ENCODE measurements at regions not wholly inside any gene's neighbourhood (a gene's known extent, or its start where the extent isn't known, plus 50 kb on each side); places are given as distances from the start of the nearest gene placed in this dataset.
"Not testable (repeated sequence)": the region's sequence is repeated elsewhere in the genome, so short reads cannot be mapped to it uniquely, and the experiment has no call there.

- DNase-seq (ENCODE audit: low spot score) = no peak
Observed at GRCh38 chr12:89289720-89290119, 62.6 kb downstream of the DUSP6 start.

- no peak for DNase-seq (ENCODE audit: low spot score)
Observed at GRCh38 chr12:89288959-89289358, 63.3 kb downstream of the DUSP6 start.

GRCh38 chr12:89286501-89286900 lies 65.8 kb downstream of the DUSP6 start:
- no peak for DNase-seq (ENCODE audit: low spot score)

DNA sequence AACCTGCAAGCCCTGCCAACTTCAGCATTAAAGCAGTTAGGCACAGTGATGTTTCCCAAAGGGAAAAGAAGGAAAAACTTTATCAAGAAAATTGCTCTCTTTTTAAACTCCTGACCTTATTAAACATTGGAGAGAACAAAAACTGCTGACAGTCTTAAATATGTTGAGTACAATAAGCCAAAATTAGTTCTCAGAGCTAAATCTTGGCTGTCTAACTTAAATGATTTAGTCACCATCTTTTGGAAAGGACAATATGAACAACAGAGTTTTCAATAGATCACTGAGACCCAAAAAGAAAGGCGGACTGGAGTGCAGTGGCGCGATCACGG lies 70.8 kb downstream of the DUSP6 start:
- DNase-seq (ENCODE audit: low spot score) = no peak

DNA sequence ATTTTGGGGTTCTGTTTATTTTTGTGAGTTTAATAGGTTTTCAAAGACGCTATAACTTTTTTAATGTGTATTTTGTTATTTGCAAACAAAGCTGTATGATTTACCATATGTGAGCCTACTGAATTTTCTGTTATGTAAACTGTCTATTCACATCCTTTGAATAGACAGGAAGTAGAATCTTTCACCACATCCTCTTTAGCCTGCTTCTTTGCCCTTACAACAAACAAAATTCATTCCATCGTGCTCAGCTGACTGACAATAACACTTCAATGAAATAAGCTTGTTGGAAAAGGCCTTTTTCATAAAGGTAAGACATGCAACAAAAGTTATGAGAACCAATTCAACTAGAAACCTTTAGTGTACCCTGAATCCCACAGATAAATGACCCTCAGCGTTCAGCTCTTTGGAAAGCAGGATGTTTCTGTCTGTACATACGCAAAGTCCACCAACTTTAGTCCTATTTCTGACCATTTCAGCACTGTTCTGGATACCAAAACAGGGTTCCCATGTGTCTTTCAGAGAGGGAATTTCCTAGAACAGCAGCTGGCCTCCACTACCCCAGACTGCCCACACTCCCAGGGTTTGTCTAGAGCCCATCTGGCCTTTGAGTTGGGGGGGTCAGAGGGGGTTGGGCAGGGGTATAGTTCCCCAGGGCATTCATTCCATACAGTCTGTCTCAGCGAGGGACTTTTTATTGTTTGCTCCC lies 71.3 kb downstream of the DUSP6 start:
- no peak for DNase-seq (ENCODE audit: low spot score)

DNA sequence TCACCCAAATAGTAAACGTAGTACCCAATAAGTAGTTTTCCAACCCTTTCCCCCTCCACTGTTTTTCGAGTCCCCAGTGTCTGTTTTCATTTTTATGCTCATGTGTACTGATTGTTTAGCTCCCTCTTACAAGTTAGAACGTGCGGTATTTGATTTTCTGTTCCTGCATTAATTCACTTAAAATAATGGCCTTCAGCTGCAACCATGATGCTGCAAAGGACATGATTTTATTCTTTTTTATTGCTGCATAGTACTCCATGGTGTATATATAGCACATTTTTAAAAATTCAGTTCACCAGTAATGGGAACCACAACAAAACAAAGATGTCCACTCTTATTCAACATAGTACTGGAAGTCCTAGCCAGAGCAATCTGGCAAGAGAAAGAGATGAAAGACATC lies 72.8 kb downstream of the DUSP6 start:
- no peak for DNase-seq (ENCODE audit: low spot score)

GRCh38 chr12:89278862-89279261 lies 73.4 kb downstream of the DUSP6 start:
- DNase-seq (ENCODE audit: low spot score) = no peak

- no peak for DNase-seq (ENCODE audit: low spot score)
Observed at GRCh38 chr12:89278169-89278568, 74.1 kb downstream of the DUSP6 start.

- DNase-seq (ENCODE audit: low spot score) = no peak
Observed at GRCh38 chr12:89276860-89277259, 75.4 kb downstream of the DUSP6 start.

- DNase-seq (ENCODE audit: low spot score) = no peak
Observed at GRCh38 chr12:89273525-89273924, 78.8 kb downstream of the DUSP6 start.

GRCh38 chr12:89270548-89270947 lies 81.8 kb downstream of the DUSP6 start:
- no peak for DNase-seq (ENCODE audit: low spot score)

DNA sequence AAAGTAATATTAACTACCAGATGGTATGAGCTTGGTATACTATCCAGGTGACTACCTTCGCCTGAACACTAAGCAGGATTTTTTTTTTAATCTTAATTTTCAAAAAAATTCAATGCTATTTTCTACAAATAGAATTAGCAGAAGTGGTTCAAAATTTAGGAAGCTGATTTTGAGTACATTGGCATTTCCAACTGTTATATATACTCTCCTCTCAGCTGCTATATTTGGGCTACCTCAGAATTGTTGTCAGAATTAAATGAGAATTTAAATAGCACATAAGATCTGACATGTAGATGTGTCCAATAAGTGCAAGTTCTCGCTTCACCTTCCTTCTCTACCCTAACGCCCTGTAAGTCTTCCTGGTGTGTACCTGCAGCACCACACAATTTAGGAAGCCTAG lies 83.1 kb downstream of the DUSP6 start:
- DNase-seq (ENCODE audit: low spot score) = no peak

- DNase-seq (ENCODE audit: low spot score) = no peak
Observed at GRCh38 chr12:89267404-89267803, 84.9 kb downstream of the DUSP6 start.

DNA sequence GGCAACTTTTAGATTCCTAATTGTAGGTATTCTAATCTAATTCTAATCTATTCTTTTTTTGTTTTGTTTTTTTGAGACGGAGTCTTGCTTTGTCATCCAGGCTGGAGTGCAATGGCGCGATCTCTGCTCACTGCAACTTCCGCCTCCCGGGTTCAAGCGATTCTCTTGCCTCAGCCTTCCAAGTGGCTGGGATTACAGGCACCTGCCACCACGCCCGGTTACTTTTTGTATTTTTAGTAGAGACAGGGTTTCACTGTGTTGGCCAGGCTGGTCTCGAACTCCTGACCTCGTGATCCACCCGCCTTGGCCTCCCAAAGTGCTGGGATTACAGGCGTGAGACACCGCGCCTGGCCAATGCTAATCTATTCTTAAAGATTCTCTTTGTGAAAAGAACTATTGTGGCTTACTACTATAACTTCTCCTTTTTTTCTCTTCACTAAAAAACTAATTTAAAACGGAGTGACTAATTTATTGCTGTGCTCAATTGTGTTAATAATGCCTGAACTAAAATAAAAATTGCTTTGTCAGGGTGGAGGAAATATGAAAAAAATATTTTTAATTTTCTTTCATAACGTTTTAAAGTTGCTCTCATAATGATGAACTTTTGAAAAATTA lies 85.6 kb downstream of the DUSP6 start:
- DNase-seq (ENCODE audit: low spot score) = not testable (repeated sequence)

DNA sequence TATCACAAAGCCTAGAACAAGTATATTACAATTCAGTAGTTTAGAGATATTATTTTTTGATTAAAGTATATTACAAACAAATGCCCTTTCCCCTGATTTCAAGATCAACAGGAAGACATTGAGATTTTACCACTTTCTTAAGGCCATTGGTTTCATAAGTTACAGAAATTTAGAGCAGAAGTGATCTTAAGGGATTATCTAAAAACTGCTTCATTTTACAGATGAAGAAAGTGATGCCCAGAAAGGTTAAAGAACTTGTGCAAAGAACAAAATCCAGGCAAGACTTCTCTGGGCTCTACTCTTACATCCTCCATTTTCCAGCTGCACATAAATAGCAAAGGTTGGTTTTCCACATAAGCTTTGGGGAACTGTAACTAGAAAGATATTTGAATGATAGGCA lies 87.5 kb downstream of the DUSP6 start:
- DNase-seq (ENCODE audit: low spot score) = no peak

DNA sequence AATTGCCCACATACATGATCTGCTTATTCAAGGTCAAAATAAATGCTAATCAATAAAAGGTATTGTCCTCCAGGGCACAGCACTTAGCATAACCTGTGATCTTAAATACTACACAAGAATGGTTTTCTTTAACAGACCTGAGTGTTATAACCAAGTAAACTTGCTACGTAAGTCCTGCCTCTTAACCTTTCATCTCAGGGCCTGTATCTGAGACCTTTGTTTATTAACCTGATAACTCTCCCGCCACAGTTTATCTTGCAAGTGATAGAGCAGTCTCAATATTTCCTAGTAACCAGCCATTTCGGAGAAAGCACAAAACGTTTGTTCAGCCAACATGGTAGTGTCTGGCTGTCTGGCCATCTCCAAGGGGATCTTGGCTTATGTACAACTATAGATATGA lies 88.4 kb downstream of the DUSP6 start:
- DNase-seq (ENCODE audit: low spot score) = no peak

DNA sequence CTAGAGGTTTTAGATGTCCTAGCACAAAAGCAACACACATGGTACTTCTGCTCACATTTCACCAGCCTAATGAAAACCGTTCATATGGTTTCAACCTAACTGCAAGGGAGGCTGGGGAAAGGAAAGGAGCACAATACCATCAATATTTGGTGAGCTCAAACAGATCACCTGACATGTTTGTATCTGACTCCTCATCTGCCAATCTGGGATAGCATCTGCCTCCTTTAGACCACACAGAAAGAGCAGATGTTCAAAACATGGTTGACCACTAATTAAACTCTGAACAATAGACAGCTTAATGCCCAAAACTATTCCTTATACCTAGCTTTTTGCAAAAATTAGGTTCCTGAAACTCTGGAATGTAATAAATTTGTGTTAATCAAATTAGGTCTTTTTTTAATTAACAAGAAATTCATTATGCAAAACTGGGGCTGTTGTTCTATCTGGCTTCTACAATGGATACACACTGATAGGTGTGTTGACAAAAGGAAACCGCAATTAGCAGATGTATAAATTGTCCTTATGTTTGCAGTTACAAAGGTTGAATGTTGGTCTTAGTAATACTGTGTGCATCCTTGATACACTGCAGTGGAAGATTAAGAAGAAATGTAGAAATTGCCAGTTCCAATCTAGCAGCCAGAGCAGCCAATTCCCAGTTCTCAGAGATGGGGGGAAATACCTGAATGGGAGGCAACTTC lies 89.3 kb downstream of the DUSP6 start:
- no peak for DNase-seq (ENCODE audit: low spot score)

DNA sequence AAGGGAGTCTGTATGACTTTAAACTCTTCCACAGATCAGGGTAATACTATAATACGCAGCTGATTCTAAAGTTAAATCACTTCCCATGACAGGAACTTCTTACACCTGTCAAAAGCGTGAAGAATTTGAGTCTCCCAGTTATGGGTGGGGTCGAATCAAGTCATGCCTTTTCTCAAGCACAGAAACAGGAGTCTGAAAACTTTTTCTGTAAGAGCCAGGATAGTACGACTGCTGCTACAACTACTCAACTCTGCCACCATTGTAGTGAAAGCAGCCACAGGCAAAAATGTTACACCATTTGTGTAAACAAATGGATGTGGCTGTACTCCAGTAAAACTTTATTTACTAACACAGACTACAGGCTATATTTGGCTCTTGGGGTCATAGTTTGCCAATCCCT lies 90.3 kb downstream of the DUSP6 start:
- DNase-seq (ENCODE audit: low spot score) = no peak

DNA sequence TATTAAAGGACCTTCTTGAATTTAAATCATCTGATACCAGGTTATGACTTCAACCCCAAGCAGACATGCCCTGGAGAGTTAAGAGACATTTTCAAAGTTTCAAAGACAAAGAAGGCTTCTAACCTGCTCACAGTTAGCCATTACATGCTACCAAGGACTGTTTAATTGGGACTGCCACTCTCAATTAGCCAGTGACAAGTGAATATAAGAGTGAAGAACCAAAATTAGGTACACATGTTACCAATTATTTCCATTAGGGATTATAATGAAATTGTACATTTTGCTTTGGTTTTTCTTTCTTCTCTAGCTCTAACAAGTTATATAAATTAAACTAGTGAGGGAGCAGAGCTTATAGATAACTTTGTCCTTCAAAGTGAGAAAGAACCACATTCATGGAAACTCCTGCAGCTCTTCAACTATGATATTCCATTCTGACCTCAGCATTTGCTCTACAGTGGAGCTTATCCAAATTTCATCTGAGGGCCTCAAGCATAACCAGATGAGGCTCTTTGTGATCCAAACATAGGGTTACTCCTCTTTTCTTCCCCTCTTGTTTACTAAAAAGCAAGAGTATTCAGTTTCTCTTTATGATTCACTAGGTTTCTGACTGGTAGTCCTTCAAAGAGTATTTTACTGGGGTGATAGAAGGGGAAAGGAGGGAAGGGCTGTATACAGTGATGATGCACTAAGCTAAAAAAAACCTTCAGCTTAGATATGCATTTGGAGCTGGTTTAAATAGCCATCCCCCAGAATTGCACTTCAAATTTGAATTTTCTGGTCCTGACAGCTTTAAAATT lies 91.3 kb downstream of the DUSP6 start:
- no peak for DNase-seq (ENCODE audit: low spot score)

- no peak for DNase-seq (ENCODE audit: low spot score)
Observed at GRCh38 chr12:89259821-89260220, 92.5 kb downstream of the DUSP6 start.

DNA sequence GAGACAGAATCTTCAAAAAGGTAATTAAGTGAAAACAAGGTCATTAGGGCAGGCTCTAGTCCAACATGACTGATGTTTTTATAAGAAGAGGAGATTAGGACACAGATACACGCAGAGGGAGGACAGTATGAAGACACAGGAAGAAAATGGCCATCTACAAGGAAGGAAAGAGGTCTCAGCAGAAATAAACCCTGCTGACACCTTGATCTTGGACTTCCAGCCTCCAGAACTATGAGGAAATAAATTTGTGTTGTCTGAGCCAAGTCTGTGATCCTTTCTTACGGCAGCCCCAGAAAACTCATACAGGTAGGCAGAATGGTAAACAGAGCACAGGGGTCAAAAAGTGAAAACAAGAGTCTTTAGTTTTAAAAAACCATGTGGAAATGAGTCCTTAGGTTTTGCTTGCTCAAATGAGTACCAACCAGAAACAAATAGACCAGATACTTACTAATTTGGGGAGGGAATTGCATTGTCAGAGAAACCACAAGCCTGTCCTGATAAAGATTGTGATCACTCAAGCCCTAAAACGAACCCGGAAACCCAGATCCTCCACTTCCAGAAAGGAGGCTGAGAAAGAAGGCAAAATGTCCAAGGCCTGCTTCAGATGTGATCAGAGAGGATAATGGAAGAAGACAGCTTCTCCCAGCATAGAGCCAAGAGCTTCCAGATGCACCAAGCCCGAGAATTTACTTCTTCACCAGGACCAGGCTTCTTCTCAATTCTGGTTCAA lies 93.9 kb downstream of the DUSP6 start:
- no peak for DNase-seq (ENCODE audit: low spot score)

DNA sequence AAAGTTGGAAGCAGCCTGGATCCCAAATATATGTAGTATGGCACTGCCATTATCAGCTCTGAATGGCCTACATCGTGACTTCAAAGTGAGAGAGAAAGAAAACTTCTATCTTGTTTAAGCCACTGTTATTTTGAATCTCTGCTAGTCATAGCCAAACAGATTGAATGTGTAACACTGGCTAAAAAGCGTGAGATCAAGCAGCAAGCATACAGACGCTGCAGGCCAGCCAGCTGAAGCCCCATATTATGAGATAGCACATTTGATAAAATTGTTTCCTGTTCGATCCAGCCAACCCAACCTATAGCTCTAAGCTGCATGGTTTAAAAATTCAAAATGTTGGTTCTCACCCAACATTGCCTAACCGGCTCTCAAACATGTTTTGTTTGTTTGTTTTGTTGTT lies 95.0 kb downstream of the DUSP6 start:
- DNase-seq (ENCODE audit: low spot score) = no peak

Data from ureter (tissue), 1 donor.